Stimulated activated CD4-positive, alpha-beta T cell treated with anti-CD3 and anti-CD28 coated beads, TNF-alpha, amount 100 ng/mL, for 24 hours (primary cell): ENCODE measurements at regions not wholly inside any gene's neighbourhood (a gene's known extent, or its start where the extent isn't known, plus 50 kb on each side); places are given as distances from the start of the nearest gene placed in this dataset.

Experiments
- DNase-seq, 3 experiments: peaks; one replicate each; pipeline ENCODE4 v3.0.0-alpha.2; 2020; ENCODE audit warnings: low read depth in 3 of 3

DNA sequence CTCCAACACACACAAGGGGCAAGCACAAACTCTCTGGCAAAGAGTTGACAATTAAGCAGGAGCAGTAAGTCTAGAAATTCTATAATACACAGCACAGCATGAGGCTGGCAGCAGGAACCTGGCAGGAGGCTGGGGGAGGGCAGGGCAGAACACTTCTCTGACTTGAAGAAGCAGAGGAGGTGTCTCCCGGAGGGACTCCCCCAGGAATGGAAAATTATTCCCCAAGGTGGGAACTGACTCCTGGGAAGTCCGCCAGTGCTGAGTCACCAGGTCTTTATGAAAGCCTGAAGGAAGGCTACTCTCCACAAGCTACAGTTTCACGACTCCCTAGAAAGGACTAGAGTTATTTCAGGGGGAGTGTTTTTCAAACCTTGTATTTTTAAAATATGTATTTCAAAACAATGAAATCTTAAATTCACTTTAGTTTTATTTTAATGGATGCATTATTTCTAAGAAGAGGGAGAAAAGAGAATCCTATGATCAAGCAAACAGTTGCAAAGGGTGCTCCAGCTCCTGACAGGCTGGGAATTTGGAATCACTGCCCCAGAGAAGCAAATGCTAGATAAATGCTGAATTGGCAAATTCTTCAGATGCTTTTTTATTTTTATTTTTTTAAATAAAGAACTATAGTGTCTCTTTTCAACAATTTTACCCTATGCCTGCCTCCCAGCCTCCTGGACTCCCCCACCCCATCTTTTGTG is 192.8 kb downstream of the LY86 start:
- DNase-seq, result no peak

DNA sequence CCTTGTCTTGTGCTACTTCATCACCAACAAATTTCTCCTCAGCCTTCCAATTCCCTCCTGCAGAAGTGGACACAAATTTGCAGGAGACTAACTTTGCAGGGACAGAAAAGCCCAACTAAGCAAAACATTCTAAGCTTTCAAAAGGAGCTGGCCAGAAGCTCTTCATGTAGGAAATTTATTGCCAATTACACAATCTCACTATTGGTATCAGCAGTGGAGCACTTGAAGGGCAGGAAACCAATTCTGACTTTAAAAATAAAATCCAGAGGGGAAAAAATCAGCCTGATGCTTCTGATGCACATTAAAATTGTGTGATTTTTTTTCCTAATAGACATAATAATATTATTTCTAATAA is 193.3 kb downstream of the LY86 start:
- DNase-seq, result no peak

DNA sequence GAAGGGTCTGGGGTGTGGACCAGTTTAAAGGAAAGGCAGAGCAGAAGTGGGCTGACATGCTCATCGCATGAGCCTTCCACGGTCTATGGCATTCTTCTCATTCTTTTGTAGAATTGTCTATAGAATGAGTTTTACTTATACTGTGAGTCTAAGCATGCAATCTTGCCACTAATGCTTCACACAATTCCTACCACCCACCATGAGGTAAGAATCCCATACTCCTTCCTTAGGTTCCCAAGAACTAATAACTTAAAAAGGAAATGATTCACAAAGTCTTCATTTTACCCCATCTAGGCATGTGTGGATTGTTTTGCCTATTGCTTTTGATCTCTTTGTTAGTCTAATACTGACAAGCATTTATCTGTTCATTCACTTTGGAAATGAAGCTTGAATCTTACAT is 195.2 kb downstream of the LY86 start:
- no peak for DNase-seq

DNA sequence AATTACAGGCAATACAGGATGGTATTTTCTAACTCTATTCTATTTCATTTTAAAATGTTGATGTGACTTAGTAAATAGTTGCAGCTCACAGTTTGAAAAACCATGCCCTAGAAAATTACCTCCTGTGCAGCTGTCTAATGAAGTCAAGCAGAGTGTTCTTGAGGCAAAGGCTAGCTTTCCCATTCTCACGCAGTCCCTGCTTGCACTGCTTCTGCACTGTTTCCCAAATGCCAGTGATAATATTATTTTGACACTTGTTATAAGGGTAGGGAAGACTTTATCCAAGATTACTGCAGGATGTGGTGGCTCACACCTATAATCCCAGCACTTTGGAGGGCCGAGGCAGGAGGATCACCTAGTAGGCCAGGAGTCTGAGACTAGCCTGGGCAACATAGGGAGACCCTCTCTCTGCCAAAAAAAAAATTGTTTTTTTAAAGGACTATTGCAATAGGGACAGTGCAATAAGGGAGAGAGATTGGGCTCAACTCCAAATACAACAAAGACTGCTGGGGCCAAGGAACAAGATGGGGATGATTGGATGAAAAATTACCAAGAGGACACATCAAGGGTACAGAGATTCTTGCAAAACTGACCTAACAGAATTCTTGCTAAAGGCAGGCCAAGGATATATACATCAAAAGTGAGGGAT is 196.1 kb downstream of the LY86 start:
- DNase-seq, result no peak

DNA sequence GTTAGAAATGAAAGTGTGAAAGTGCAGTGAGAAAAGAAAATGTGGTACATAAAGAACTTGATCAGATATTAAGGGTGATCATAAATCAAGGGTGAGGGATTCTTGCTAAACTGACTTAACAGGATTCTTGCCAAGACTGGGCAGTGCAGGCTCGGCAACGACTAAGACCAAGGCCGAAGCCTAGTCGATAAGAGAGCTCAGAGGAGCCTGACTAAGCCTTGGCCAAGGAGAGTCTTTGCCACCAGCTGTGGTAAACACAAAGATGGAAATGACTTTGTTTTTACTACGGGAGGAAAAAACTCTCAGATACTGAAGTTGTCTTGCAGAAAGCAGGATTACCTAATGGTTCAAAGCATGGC is 196.6 kb downstream of the LY86 start:
- no peak for DNase-seq

DNA sequence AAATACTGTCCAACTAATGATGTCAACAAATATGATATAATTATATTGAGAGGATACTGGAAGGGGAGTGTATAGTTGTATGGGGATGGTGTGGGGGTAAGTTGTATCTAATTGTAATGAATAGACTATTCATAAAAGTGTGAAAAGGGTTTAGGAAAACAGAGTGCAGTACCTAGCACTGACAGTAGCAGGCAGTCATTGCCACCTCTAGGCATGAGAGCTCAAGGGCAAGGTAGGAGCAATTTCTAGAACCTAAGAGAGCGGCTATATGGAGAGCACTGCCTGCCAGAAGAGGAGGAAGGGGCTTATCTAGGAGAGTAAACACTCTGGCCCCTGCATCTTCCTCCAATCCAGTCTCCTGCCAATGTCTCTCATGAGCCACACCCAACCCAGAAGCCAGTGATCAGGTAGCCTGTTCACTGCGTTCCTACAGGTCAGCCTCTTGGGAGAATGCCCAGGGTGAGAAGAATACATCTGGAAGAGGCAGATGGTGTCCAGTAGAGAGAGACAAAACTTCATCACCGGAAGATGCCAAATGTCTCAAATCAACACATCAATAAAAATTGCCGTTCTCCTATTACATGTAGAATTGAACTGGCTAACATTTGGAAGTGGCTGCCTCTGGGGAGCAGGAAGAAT is 200.0 kb downstream of the LY86 start:
- DNase-seq, result no peak

DNA sequence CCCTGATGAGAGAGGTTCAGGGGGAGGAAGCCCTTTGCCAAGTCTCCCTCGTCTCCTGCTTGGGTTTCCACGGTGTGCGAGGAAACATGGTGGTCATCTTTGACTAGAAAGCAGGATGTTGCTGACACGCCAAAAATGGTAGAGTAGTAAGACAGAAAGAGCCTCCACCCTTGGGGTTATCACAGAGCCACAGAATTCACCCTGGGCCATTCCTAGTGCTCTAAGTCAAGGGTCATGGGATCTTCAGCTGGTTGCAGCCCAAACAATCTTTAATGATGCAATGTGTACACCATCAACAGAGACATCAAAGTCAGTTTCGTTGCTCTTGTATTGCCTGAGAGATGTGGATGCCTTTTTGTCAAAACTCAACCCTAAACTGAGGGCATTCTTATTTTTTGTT is 201.9 kb downstream of the LY86 start:
- DNase-seq, result no peak

DNA sequence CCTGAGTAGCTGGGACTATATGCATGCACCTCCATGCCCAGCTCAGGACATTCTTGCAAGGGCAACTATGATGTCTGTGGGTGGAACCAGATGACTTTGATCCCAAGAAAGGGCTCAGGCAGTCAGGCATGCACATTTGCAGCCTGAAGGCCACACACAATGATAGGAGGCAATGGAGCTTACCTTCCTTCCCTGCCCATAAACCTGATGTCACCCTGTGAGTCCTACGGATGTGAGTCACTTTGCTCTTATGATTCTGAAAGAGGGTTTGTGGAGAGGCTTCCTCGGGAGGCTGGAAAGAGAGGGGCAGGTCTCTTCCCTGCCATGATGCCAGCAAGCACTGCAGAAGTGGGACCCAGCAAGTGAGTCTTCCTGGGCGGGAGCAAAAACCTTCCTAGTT is 202.4 kb downstream of the LY86 start:
- DNase-seq, result no peak

DNA sequence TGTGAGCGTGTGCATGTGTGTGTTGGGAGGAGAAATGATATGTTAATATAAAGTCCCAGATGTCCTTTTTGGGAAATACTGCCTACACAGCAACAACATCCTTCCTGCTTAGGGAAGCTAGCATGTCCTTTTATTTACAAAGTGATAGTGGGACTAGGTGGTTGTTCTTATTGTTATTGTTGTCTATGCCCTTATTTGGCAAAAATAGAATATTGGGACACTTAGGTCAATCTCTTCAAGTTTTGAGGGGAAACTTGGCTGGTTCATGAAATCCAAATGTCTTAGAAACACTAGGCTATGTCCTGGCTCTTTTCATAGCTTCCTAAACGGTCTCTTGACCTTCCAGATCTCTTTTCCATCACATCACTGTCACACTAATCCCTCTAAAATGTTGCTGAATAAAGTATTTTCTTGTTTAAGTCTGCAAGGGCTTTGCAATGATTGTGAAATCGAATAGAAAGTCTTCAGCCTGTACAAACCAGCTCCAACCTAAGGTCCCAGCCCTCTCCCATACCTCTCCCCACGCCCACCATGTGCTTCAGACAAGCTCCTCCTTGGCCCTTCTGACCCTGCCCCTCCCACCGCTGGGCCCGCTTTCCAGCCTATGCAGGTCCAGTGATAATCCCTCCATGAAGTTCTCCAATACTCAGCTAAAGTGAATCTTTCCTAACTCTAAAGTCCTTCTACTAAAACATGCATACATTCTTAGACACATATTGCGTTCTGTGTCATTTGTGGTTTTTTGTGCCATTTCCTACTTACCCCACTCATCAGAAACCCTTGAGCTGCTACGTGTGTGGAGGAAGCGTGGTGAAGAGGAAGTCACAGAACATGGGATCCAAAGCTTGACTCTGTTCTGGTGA is 205.1 kb downstream of the LY86 start:
- no peak for DNase-seq

DNA sequence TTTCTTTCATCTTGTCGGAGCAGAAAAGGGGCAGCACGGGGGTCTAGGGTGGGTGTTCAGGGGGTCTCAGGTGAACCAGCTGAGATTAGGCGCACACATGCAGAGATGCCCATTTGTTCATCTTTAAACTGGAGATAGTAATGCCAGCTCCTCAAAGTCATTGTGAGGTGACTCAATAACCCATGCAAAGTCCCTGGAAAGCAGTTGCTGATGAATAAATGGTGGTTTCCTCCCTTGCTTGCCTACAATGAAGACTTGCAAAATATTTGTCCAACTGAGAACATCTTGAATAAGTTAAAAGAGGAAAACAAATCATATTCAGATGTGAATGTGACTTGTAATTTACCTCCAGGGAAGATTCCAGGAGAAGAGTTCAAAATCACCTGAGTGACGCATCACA is 206.9 kb downstream of the LY86 start:
- no peak for DNase-seq

DNA sequence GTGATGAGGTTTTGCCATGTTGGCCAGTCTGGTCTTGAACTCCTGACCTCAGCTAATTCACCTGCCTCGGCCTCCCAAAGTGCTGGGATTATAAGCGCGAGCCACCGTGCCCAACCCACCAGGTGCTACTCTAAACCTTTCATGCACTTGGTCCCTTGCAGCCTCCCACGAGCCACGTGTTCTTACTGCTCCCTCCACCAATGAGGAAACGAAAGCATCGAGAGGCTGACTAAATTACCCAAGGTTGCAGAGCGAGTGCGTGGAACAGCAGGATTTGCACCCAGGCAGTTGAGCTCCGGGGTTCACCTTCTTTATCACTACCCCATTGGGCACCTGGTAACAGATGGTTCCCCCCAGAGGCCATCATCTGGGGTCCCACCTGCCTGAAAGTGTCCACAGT is 208.3 kb downstream of the LY86 start:
- DNase-seq, result no peak

DNA sequence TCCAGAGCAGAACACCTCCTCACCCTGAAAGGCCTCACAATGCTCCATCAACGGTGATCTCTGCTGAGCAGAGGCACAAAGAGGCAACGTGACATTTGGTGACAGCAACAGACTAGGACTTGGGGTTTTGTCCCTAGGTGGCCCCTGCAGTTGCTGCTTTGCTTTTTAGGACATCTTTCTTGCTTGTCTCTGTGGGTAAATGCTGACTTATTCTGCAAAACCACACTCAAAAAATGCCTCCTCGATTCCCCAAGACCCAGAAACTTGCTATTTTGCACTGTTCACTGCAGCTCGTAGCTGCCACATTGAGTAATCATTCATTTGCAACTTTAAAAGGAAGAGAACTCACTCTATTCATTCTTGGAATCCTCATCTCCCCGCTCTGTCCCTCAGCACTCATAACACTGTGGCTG is 209.9 kb downstream of the LY86 start:
- no peak for DNase-seq

DNA sequence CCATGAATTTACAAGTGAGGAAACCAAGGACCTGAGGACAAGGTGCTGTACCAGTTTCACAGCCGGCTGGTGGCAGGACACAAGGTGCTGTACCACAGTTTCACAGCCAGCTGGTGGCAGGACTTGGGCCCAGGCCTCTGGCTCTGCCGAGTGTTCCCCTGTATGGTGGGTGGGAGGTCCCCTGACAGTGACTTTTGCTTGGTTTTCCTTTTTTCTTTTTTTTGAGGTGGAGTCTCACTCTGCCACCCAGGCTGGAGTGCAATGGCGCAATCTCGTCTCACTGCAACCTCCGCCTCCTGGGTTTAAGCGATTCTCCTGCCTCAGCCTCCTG is 212.4 kb downstream of the LY86 start:
- no peak for DNase-seq

DNA sequence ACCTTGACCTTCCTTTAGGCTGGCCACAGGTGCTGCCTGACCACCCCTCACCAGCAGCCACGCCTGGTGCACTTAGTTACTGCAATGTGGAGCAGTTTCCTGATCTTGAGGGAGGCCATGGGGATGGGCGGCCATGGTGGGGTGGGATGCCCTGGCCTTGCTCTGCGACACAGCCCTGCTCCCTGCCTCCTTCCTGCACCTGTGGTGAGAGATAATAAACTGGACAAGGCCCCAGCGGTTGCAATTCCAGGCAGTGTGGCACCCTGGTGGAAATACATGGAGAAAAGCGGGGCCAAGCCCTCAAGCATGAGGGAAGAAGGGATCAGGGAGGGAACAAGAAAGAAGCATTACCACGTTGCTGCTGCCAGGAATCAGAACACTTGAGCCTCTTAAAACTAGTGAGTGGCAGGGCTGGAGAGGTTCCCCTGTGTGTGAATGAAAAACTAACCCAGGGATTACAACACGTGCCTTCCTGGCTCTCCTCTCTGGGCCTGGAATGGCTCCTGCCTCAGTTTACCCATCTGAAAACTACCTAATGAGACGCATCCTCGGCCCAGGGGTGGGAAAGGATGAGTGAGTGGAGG is 213.2 kb downstream of the LY86 start:
- no peak for DNase-seq

DNA sequence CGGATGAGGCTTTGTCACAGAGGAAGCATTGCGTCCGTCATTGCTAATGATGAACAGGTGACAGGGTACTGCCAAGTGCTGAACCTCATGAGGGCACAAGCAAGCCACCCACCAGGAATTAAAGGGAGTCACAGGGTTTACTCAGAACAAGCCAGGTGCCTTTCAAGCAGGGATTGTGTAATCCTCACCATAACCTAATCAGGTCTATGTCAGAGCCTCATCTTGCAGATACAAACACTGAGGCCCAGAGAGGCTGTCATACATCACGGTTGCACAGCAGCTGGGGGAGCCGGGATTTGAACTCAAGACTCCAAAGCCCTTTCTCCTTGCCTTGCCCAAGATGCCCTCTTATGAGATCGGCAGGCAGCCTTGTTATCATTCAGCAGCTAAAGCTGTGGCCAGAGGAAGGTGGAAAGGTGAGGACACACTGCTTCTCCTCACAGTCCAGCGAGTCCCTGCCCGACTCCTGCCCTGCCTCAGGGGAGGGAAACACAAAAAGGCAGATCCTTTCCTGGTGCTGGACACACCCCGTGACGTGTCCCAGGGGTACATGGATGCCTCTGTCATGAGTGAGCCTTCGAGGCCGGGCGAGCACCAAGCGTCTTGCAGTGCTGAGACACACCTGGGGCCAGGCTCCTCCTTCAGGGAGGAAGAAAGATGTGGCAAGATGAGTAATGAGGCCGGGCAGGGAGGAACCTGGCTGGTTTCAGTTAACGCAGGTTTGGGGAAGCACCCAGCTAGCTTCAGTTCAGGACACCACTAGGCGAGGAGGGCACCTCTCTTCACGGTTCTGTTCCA is 214.9 kb downstream of the LY86 start:
- peak in 1 of 3 experiments; percentile 16 for DNase-seq

DNA sequence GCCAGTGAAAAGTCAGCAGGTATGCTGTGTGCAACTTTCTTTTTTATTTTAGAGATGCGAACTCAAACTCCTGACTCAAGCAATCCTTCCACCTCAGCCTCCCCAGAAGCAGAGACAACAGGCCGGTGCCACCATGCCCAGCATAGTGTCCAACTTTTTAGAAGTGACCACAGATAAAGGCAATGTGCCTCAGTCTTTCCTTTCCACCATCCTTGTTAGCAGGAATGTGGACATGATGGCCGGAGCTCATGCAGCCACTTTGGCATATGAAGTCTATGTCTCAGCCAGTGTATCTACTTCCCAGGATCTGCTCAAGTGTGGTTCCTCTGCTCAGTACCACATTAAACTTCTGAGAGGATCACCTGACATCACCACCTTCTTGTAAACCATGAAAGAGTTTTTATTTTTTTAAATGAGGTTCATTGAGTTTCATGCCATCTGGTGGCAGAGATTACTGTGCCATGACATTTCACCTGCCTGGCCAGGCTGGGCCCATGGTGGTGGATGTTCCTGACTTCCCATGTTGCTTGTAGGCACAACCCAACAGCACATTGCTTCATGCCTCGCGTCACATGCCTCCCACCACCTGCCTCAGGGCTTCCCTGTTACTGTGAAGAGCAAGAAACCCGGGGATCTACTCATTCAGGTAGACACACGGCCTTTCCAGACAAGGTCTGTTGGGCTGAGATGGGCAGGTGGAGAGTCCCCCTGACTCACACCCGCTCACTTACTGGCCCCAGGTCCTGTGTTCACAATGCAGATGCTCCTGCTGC is 216.5 kb downstream of the LY86 start:
- DNase-seq, result no peak

DNA sequence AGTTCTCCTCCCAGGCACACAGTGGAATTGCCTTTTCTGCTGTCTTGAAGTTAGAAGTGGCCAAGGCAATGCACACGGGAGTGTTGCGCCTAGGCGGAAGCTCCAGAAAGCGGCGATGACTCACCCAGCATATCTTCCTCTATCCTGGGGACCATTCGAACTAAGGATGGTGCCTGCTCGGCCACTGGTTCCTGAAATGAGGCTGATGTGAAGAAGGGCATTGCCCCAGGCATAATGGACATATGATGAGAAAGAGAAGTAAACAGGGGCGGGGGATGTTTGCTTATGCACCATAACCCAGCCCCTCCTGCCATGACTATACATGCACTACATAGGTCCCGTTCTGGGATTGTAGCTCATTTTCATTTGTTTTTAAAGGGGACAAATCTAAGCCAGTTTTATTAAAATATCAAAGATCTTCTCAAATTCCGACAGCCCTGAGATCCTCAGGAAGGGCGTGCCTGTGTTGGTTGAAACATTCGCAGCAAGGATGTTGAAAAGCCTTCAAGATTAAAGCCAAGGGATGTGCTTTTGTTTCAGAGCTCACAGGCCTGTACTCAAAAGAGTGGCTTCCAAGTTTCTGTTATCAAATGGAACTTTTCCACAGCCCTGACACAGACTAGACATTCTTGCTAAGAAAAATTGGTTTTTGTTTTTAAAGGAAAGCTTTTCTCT is 218.5 kb downstream of the LY86 start:
- no peak for DNase-seq

DNA sequence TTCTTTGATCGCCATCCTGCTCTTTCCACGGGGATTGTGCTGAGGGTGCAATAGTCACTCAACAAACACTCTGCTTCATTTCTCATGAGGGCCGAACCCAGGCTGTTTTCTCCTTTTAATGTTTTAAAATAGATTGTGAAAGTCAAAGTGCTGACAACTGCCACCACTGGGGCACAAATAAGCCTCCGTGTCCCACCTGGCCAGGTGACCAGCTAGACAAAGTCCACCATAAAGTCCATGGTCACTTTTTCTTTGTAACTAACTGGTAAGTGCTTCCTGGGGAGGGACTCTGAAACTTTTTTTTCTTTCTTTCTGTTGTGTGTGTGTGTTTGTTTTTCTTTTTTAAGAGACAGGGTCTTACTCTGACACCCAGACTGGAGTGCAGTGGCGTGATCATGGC is 219.8 kb downstream of the LY86 start:
- DNase-seq, result no peak

DNA sequence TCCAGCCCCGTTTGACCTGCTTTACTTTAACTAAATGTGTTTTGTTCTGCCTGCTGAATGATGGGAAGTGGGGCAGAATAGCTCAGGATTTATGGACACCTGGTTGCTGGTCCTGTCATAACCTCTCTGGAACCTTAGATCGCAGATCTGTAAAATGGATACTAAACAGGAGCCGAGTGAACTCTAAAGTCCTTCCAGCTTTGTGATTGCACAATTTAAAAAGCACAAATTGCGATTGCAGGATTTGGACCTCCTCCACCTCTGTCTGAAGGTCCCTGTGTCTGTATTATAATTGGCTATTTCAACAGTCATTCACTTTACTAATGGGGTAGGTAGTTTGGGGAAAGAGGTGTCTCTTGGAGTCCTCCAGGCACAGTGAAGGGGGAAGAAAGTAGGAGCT is 220.4 kb downstream of the LY86 start:
- no peak for DNase-seq

DNA sequence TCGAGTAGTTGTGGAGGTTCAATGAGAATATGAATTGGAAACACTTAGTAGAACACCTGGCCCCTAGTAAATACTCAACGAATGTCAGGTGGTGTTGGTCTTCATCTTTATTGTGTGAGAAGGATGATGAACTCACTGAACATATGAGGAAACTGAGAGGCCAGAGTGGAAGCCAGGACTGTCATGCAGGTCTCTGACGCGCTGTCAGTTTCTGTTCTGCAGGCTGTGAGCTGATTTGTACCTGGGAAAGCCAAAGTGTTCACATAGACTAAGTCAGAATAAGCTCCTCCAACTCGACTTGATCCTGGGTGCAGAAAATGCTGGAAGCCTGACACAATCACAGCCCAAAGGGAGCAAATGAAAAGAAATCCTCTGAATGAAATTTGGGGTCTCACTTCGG is 222.2 kb downstream of the LY86 start:
- DNase-seq, result no peak
